ES-I3 (cell line): ENCODE measurements at regions not wholly inside any gene's neighbourhood (a gene's known extent, or its start where the extent isn't known, plus 50 kb on each side); places are given as distances from the start of the nearest gene placed in this dataset.

ENCODE experiments used
- H3K36me3 ChIP-seq: 2 replicates; pipeline ENCODE4 v1.6.1; 2013; ENCODE audit warnings: mild to moderate bottlenecking, low read length, control low read depth, moderate library complexity; ENCODE audit not compliant: insufficient read depth
- H3K4me1 ChIP-seq: 2 replicates; pipeline ENCODE4 v1.6.1; 2013; ENCODE audit warnings: mild to moderate bottlenecking, control low read depth, low read length; ENCODE audit not compliant: insufficient read depth
- H3K9ac ChIP-seq: 2 replicates; pipeline ENCODE4 v1.6.1; 2013; ENCODE audit warnings: low read depth, mild to moderate bottlenecking, low read length, moderate library complexity
- H3K9me3 ChIP-seq: 2 replicates; pipeline ENCODE4 v1.6.1; 2013; ENCODE audit warnings: mild to moderate bottlenecking, low read length, moderate library complexity; ENCODE audit not compliant: control insufficient read depth, insufficient read depth

DNA sequence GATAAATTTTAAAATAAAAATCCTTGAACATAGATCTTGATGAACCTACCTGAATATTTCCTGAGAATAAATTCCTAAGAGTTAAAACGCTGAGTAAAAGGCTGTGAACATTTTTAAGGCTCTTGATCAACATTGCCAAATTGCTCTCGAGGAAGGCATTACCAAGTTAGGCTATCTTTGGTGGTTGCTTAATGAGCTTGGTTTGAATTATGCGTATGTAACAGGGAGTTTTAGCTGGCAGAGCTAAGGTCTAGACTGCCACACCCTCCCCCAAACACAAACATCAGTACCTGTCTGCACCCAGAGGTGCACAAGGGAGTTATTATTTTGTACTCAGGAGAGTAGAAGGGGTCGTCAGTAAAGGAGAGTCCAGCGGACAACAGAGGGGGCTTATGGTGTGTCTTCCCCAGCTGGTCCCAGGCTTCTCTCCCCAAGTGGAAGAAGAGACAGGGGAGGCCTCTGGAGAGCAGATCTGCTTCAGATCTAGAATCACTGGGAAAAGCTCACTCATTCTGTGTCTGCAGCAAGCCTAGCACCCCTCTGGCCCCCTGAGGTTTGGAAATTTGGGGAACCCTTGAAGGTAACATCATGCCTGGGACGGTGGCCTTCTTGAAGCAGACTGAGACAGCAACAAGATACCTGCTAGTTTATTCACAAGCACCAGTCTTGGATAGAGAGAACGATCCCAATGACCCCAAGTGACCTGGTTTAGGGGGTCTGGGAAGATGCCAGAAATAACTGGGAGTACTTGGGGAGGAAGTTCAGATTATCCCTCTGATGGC, 197.2 kb upstream of the ID2 start:
- Histone ChIP-seq H3K9me3 (no peaks in the 10 kb centered on the region), H3K36me3 (no peaks in the 10 kb centered on the region), H3K9ac (no peak overlapping the region), H3K4me1 (no peaks in the 10 kb centered on the region)

DNA sequence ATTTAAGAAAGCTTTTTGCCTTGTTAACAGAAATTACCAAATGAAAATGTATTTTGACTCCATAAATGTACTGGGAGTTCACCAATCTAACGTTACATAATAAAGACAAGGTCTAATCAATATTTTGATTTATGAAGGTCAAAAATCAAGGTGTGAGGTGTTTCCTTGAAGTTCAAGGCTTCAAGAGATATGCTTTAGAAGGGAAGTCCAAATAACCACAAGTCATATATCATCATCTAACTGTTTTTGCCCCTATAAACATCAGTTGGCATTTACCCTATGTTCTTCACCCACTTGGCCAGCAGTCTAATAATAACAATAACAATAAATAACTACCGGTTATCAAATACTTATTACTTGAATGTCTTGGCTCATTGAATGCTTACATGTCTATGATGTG, 196.1 kb upstream of the ID2 start:
- Histone ChIP-seq H3K9ac (no peak overlapping the region), H3K36me3 (no peaks in the 10 kb centered on the region), H3K4me1 (no peaks in the 10 kb centered on the region), H3K9me3 (no peaks in the 10 kb centered on the region)

DNA sequence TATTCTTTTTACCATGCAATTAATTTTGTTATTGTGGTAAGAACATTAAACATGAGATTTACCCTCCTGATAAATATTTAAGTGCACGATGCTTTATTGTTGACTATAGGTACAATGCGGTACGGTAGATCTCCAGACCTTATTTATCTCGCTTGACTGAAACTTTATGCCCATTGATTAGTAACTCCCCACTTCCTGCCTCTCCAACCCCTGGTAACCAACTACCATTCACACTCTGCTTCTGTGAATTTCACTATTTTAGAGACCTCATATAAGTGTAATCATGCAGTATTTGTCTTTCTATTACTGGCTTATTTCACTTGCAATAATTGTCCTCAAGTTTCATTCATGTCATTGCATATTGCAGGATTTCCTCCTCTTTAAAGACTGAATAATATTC, 195.7 kb upstream of the ID2 start:
- Histone ChIP-seq H3K9me3 (no peaks in the 10 kb centered on the region), H3K9ac (no peak overlapping the region), H3K36me3 (no peaks in the 10 kb centered on the region), H3K4me1 (no peaks in the 10 kb centered on the region)

DNA sequence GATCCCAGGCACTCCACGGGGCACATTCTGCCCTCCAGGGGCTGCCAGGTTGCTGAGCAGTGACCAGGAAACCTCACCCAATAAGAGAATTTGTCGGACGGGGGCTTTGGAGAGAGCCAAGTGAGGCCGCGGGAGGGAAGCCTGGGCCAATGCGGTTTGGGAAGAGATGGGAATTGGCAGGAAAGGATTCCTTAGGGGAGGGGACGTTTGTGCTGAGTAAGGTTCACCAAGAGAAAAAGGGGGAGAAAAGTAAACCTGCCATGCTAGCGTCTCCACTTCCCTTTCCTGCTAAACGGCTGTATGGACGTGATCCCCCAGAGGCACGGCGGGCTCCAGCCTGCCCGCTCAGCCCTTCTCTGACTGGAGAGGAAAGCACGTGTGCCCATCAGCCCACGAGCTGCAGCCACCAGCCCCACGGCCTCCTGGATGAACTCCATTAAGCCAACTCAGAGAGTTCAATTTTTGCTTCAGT, 194.4 kb upstream of the ID2 start:
- no peak overlapping the region for H3K9ac ChIP-seq
- H3K4me1 ChIP-seq = no peaks in the 10 kb centered on the region

DNA sequence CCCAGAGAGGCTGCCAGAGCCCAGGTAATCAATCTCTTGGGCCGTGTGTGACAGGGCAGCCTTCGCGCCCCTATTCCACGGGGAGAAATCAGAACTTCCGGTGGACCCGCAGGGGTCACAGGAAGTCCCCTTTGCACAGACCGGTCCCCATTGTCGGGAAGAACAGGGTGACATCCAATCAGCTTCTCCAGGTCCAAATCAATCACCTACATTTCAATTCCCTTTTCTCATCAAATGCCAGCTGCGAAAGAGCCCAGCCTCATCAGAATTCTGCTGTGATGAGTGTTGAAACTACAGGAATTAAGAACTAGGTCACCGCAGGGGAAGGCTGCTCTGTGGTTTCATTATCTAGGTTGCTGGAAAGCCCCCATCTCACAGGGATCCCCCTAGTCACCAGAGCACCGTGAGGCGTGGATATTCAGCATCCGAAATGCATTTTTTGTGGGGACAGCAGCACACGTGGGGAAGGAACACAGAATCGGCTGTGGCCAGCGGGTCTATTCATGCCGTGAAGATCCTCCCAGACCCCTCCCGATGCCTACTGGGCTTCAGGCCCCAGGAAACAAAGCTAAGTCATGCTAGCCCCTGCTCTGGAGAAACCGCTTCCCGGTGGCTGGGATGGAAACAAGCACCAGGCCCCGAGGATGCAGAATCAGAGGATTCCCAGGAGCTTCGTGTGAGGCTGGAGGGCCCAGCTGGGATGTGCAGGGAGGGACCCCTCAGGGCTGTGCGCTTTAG, 193.7 kb upstream of the ID2 start:
- Histone ChIP-seq H3K9ac (no peak overlapping the region), H3K9me3 (no peaks in the 10 kb centered on the region), H3K4me1 (no peaks in the 10 kb centered on the region), H3K36me3 (no peaks in the 10 kb centered on the region)

More for the DNA sequence above, 194.4 kb upstream of the ID2 start:
- no peaks in the 10 kb centered on the region for H3K36me3 ChIP-seq
- no peaks in the 10 kb centered on the region for H3K9me3 ChIP-seq

DNA sequence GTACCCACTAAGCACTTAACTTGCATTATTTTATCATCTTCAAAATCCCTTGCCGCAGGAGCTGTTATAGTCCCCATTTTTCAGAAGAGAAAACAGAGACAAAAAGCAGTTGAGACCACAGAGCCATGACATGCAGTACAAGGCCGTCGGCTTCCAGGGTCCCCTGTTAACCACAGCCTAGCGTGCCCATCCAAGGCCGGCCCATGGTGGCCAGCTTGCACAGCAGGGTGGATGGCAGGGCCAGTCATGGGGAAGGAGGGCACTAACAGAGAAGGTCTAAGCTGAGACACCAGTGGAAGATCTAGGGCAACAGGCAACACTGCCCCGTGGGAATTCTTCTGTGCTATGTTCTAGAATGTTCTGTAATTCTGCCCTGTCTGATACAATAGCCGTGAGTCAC, 192.6 kb upstream of the ID2 start:
- Histone ChIP-seq H3K36me3 (no peaks in the 10 kb centered on the region), H3K9ac (no peak overlapping the region), H3K4me1 (no peaks in the 10 kb centered on the region), H3K9me3 (no peaks in the 10 kb centered on the region)

DNA sequence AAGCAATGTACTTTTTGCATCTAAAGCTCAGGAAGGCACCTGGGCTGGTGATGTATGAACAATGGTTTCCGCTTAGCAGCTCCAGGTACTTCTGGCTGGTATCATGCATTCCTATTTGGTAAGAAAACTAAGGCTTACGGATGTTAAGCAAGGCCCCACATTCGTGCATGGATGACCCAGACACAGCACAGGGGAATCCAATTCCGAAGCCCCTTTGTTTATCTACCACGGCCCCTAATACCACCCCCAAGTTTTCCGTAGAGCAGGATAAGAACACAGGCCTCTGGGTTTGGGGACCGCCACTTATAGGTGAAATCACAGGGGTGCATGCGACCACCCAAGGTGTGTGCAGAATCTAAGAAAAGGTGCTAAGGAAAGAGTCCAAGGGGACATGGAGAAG, 192.1 kb upstream of the ID2 start:
- H3K36me3 ChIP-seq = no peaks in the 10 kb centered on the region
- no peaks in the 10 kb centered on the region for H3K9me3 ChIP-seq
- H3K4me1 ChIP-seq = peaks cover 5% of the 10 kb centered on the region
- H3K9ac ChIP-seq = no peak overlapping the region

DNA sequence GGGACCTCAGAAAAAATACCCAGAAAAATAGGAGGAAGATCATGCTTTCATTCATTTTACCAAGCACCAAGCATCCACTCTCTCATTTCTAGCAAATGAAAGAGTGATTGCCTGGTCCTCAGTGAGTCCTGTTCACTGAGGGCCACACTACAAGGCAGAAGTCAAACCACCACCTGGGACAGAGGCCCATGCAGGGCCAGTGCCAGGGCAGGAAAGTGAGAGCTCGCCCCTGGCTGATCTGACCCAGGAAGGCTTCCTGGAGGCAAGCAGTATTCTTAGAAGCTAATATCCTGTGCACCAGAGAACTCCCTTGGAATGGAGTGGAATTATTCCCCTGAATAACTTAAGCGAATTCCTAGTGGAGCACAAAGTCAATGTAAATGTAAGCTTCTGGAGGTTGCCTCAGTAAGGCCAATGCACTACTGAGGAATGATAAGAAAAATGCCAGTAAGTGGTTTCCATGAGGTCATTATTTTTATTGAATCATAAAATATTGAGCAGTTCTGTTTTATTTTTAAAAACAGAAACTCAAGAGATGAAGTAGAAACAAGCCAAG, 191.6 kb upstream of the ID2 start:
- Histone ChIP-seq H3K9ac (no peak overlapping the region), H3K9me3 (no peaks in the 10 kb centered on the region), H3K4me1 (peaks cover 8% of the 10 kb centered on the region), H3K36me3 (no peaks in the 10 kb centered on the region)

DNA sequence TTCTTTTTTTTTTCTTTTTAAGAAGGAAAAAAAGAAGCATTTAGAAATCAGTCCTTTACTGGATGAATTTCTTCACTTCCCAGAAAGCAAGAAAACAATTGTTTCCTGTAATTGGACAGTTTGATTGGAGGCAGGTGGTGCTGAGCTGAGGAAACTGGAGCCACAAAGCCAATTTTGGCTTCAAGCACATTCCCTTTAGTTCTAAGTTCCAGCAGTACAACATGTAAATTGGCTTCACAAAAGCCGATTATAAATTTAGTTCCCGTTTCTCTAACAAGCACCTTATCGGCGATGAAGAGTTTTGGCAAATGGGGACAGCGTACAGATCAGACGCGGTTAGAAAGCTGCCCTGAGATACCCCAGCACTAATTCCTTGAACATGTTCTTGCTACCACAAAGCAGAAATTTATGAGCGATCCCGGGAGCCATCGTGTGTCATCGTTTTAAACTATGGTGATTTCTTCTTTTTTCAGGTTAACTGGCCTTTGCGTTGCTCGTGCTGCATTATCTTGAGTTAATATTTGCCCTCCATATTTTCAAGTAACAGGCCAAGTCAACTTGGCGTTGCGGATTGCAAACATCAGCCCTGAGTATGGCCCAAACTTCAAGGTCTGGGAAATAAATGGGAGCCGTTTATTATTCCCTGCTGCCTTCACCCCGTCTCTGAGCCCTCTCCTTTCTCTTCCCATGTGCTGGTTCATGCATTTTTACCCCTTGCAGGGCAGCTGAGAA, 190.4 kb upstream of the ID2 start:
- H3K9me3 ChIP-seq = no peaks in the 10 kb centered on the region
- H3K4me1 ChIP-seq = peaks cover 8% of the 10 kb centered on the region
- no peak overlapping the region for H3K9ac ChIP-seq
- H3K36me3 ChIP-seq = no peaks in the 10 kb centered on the region

DNA sequence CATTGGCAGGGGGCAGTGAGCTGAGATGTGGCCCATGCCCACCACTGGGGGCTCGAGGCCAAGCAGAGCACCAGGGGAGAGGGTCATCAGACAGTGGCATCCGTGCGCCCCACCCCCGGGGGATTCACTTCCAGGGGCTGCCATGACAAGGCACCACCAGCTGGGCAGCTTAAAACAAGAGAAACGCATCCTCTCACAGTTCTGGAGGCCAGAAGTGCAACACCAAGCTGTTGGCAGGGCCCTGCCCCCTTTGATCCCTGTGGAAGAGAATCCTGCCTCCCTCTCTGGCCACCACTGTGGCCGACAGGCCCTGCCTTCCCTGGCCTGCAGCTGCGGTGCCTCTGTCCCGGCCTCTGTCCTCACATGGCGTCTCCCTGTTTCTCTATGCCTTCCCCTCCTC, 187.7 kb upstream of the ID2 start:
- H3K4me1 ChIP-seq = peaks cover 8% of the 10 kb centered on the region
- no peak overlapping the region for H3K9ac ChIP-seq
- no peaks in the 10 kb centered on the region for H3K36me3 ChIP-seq
- no peaks in the 10 kb centered on the region for H3K9me3 ChIP-seq

DNA sequence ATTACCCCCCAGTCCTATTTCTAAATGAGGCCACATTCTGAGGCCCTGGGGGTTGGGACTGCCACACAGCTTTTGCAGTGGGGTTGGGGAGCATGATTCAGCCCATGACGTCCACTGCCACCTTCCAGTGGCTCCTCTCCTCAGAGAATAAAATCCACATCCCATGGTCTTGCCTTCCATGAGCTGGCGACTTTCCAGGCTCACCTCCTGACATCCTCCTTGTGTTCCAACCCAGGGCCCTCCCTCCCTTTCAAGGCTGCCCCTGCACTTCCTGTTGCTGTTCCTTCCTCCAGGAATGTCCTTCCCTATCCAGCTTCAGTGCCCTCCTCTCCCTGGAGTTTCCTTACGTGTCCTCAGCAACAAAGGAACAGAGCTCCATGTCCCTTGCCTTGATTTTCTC, 187.3 kb upstream of the ID2 start:
- H3K4me1 ChIP-seq = peaks cover 8% of the 10 kb centered on the region
- H3K9ac ChIP-seq = no peak overlapping the region
- H3K36me3 ChIP-seq = no peaks in the 10 kb centered on the region
- no peaks in the 10 kb centered on the region for H3K9me3 ChIP-seq

DNA sequence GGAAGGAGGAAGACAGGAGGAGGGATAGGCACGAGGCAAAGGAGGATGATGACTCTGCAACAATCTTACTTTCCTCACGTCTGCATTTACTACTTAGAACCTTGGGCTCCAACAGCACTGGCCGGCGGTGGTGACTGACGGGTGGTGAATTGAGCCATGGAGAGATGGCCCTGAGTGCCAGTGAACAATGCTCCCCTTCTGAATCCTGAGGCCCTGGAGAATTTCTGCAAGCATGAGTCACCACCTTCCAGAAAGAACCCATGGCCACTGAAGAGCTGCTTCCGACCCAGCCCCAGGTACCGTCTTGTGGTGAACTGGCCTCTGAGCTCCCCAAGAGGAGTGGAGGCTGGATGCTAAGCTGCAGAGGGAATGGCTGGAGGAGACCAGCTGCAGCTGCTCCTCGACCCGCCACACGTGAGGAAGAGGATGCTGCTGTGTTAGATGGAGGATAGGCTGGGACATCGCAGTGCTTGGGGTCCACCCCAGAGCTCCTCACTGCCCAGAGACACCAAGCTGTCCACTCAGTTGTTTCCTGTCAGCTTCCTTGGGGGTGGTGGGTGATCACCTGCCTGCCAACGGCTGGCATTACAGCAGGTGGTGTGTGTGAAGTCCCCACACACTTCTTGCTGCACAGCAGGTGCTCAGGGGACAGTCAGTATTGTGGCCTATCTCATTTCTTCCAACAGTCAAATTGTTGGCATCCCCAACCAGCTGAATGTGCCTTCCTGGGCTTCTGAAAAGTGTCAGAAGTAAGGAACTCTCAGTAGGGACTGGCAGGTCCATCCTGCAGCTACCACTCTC, 186.5 kb upstream of the ID2 start:
- Histone ChIP-seq H3K9ac (no peak overlapping the region), H3K36me3 (no peaks in the 10 kb centered on the region), H3K9me3 (no peaks in the 10 kb centered on the region), H3K4me1 (peaks cover 8% of the 10 kb centered on the region)

DNA sequence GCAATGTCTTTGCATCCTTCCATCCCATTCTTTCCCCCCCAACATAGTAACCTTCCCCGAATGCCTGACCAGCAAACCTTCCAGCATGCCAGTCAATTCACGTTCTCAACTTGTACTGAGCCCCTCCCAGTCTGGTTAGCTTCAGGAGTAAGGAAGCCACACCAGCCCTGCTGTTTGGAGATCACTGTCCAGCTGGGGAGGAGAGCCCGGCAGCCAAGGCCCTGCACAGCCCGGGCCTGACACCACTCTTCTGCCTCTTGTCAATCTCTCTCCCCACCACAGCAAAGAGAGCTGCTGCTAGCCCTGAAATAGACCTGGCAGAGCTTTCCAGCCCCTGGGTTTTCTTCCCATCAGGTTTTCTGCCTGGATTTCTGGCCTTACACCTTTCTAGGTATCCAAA, 185.8 kb upstream of the ID2 start:
- no peak overlapping the region for H3K9ac ChIP-seq
- H3K9me3 ChIP-seq = no peaks in the 10 kb centered on the region
- no peaks in the 10 kb centered on the region for H3K36me3 ChIP-seq
- H3K4me1 ChIP-seq = peaks cover 8% of the 10 kb centered on the region

DNA sequence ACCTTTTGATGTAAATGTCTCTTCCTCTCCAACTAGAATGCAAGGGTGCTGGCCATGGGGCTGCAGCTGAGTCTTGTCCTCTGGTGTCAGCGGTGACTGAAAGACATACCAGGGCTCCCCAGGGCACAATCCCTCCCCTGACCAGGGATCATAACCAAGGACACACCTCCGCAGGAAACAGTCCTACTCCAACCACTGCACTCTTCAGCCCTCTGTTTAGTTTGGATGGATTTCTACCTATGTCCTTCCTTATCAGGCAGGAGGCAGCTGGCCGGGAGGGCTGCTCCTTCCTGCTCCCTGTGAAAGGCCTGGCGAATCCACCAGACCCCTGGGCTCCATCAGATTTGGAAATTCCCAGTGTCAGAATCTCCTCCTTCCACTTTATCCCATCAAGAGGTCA, 185.2 kb upstream of the ID2 start:
- H3K36me3 ChIP-seq = no peaks in the 10 kb centered on the region
- no peaks in the 10 kb centered on the region for H3K9me3 ChIP-seq
- H3K4me1 ChIP-seq = peaks cover 8% of the 10 kb centered on the region
- no peak overlapping the region for H3K9ac ChIP-seq
